HL-60 (cell line): ENCODE measurements at regions not wholly inside any gene's neighbourhood (a gene's known extent, or its start where the extent isn't known, plus 50 kb on each side); places are given as distances from the start of the nearest gene placed in this dataset.

ENCODE experiments used
- DNase-seq, 2 experiments: peaks; one replicate each; pipeline ENCODE4 v3.0.0-alpha.2; 2010 to 2020; ENCODE audit warnings: low read depth in 1 of 2, low spot score in 1 of 2
- H3K27ac ChIP-seq: fragments of 250-450 bp; sonication (Bioruptor Pico); replicated peaks from 2 replicates; pipeline ENCODE4 v1.5.1; 2020; ENCODE audit warnings: mild to moderate bottlenecking, moderate library complexity
- H3K27me3 ChIP-seq: fragments of 250-450 bp; sonication (Bioruptor Pico); 2 replicates; pipeline ENCODE4 v1.5.1; 2021; ENCODE audit warnings: mild to moderate bottlenecking, moderate library complexity; ENCODE audit not compliant: insufficient read depth, poor library complexity, severe bottlenecking
- H3K4me3 ChIP-seq: replicated peaks from 2 replicates; pipeline ENCODE4 v1.5.1; 2011; ENCODE audit warnings: mild to moderate bottlenecking, control low read depth, low read length; ENCODE audit not compliant: insufficient read depth
- CTCF ChIP-seq: IDR thresholded peaks from one replicate; pipeline ENCODE4 v1.5.1; 2011; ENCODE audit warnings: low read length, control low read depth, inconsistent platforms; ENCODE audit not compliant: insufficient read depth
- GABPA ChIP-seq: IDR thresholded peaks from 2 replicates; pipeline ENCODE4 v1.6.1; 2012; ENCODE audit warnings: low read depth
- POLR2AphosphoS5 ChIP-seq: IDR thresholded peaks from 2 replicates; pipeline ENCODE4 v1.6.1; 2012; ENCODE audit warnings: low read depth
- REST ChIP-seq: IDR thresholded peaks from 2 replicates; pipeline ENCODE4 v1.6.1; 2012; ENCODE audit warnings: low read depth; ENCODE audit not compliant: insufficient replicate concordance
- SPI1 ChIP-seq: IDR thresholded peaks from 2 replicates; pipeline ENCODE4 v1.6.1; 2012; ENCODE audit warnings: low read depth, mild to moderate bottlenecking, borderline replicate concordance

GRCh38 chr1:213331631-213332175, 280.7 kb downstream of the RPS6KC1 start:
- no peak overlapping the region for H3K27ac ChIP-seq
- peak in 1 of 2 experiments; percentile 39 for DNase-seq
- H3K4me3 ChIP-seq: no peak overlapping the region
- no peaks in the 10 kb centered on the region for H3K27me3 ChIP-seq
- TF ChIP-seq SPI1 (no peak), CTCF (no peak), REST (no peak), GABPA (no peak), POLR2AphosphoS5 (no peak)

- TF ChIP-seq POLR2AphosphoS5 (peak; percentile 54; the same call in 1 of the 2 replicates), GABPA (no peak), REST (no peak), CTCF (no peak)
- Histone ChIP-seq H3K4me3 (no peak overlapping the region), H3K27me3 (no peaks in the 10 kb centered on the region), H3K27ac (no peak overlapping the region)
- DNase-seq: peak in 1 of 2 experiments; percentile 73
Observed at GRCh38 chr1:213332491-213332890, 281.4 kb downstream of the RPS6KC1 start.

- no peak for DNase-seq
- no peak overlapping the region for H3K4me3 ChIP-seq
- no peak for TF ChIP-seq GABPA
- no peak for TF ChIP-seq POLR2AphosphoS5
- no peak for TF ChIP-seq CTCF
- TF ChIP-seq SPI1: no peak
- no peak for TF ChIP-seq REST
- no peaks in the 10 kb centered on the region for H3K27me3 ChIP-seq
- H3K27ac ChIP-seq: no peak overlapping the region
Observed at GRCh38 chr1:213333121-213333520, 282.1 kb downstream of the RPS6KC1 start.
